Suppressor macrophage treated with lipopolysaccharide for 4 hours (primary cell): ENCODE measurements at regions not wholly inside any gene's neighbourhood (a gene's known extent, or its start where the extent isn't known, plus 50 kb on each side); places are given as distances from the start of the nearest gene placed in this dataset.

Experiments
- DNase-seq: peaks from one replicate; pipeline ENCODE4 v3.0.0-alpha.2; 2020

- no peak for DNase-seq
These were observed 118.0 kb upstream of the IPO9 start for GRCh38 chr1:201710632-201711597.

- DNase-seq = peak; percentile 34
These were observed 117.1 kb upstream of the IPO9 start for GRCh38 chr1:201711811-201712210.

GRCh38 chr1:201712387-201713085, 116.4 kb upstream of the IPO9 start:
- DNase-seq = no peak

- peak; percentile 97 for DNase-seq
These were observed 115.7 kb upstream of the IPO9 start for GRCh38 chr1:201713086-201713810.

GRCh38 chr1:201714542-201715329, 114.2 kb upstream of the IPO9 start:
- peak; percentile 95 for DNase-seq

- no peak for DNase-seq
These were observed 113.6 kb upstream of the IPO9 start for GRCh38 chr1:201715351-201715750.

DNA sequence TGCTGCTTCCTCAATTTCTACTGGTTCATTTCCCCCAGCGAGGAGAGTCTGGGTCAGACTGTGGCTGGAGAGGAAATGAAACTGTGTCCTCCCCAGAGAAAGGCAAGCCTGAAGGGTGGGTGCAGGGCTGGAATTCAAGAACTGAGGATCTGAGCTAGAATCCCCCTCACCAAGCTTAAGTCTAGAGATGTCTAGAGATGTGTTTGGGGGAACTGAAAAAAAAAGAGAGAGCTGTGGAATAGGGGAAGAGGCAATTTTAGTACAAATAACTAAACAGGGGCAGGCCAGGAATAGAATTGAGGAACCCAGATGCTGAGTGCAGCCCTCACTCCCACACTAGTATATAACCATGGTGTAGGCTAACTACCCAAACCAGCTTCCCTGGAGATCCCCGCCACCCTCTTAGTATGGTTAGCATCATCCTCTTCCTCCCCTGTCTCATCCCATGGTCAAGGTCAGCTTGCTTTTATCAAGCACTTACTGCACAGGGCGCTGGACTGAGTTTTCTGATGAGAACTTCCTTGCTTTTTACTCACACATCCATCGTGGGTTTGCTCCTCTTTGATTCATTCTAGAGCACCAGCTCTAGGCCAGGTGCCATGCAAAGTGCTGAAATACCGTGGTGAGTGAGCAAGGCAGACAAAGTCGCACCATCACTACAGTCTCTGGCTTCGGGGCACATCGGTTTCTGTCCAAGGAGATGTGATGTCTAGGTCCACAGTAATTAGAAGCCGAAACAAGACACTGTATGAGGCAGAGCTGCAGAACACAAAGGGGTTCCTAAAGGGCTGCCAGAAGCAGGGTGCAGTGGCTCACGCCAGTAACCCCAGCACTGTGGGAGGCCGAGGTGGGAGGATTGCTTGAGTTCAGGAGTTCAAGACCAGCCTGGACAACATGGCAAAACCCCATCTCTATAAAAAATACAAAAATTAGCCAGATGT, 112.9 kb upstream of the IPO9 start:
- peak; percentile 93 for DNase-seq

- no peak for DNase-seq
These were observed 112.2 kb upstream of the IPO9 start for GRCh38 chr1:201716742-201717135.

- no peak for DNase-seq
These were observed 111.7 kb upstream of the IPO9 start for GRCh38 chr1:201717286-201717685.

DNA sequence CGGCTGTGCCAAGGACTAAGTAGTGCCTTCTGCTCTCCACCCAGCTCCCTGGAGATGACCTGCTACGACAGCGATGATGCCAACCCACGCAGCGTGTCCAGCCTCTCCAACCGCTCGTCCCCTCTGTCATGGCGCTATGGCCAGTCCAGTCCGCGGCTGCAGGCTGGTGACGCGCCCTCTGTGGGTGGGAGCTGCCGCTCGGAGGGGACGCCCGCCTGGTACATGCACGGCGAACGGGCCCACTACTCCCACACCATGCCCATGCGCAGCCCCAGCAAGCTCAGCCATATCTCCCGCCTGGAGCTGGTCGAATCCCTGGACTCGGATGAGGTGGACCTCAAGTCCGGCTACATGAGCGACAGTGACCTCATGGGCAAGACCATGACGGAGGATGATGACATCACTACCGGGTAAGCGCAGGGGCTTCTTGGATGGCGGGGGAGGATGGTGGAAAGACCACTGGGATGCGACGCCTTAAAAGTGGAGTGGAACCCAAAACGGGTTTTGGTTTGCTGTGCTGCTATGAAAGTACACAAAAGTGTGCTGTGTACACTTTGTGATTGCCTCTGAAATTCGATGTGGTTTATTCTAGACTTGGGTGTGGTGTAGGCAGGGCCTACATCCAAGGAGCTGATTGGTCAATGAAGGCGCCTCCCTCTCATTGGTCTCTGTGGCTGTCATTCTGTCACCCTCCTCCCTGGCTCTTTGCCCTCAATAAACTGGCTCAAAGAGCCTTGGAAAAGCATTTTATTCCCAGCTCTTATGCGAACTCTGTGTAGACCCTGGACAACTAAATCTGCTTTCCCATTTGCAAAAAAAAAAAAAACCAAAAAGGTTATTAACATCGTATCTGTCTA, 110.4 kb upstream of the IPO9 start:
- DNase-seq = no peak

DNA sequence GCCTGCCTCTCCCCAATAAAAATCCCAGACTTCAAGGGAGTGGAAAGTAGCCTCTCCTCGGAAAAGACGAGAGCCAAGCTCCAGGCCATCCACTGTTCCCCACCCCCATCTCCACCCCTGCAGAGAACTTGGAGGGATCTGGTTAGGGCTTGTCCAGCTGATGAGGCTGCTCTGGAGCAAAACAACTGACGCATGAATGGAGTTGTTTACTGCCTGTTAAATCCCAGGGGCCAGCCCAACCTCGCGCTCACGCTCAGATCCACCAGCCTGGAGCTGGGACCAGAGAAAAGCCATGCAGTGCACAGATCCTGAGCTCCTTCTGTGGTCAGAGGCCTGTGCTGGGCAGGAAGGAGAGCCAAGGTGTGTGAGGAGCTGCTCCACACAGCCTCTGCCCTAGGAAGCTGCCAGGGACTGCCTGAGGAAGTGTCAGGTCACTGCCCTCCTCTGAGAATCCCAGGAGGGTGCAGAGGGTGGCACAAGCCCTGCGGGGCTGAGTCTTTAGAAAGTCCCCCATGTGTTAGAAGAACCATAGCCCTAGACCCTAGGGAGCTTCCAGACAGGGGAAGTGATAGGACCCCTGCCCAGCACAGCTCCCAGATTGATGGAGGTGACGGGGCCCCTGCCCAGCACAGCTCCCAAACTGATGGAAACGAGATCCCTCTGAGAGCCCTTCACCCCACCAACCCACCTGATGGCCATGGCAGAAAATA, 109.0 kb upstream of the IPO9 start:
- DNase-seq = no peak

- no peak for DNase-seq
These were observed 108.5 kb upstream of the IPO9 start for GRCh38 chr1:201720522-201720844.

GRCh38 chr1:201721082-201722049, 107.6 kb upstream of the IPO9 start:
- DNase-seq = no peak

GRCh38 chr1:201724039-201724765, 104.8 kb upstream of the IPO9 start:
- no peak for DNase-seq

- no peak for DNase-seq
These were observed 104.2 kb upstream of the IPO9 start for GRCh38 chr1:201724766-201725118.

DNA sequence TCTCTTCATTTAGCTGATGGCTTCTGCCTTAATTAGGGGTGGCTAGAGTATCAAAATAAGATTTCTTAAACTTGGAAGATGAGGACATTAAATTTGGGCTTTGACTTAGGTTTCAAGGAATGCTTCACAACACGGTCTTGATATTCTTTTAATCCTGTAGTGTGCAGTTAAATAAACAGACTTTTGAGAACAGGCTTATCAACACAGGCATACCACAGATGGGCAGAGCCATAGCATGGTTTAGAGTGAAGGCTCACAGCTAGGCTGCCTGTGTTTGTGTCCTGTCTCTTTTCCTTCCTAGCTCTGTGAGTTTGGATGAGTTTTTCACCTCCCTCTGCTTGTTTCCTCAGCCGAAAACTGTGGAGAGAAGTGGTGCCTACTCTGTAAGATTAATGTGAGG, 102.3 kb upstream of the IPO9 start:
- DNase-seq = no peak

- DNase-seq = no peak
These were observed 100.2 kb upstream of the IPO9 start for GRCh38 chr1:201728731-201729130.
